ENCODE measurements at regions not wholly inside any gene's neighbourhood (a gene's known extent, or its start where the extent isn't known, plus 50 kb on each side); places are given as distances from the start of the nearest gene placed in this dataset.
"Not testable (repeated sequence)": the region's sequence is repeated elsewhere in the genome, so short reads cannot be mapped to it uniquely, and the experiment has no call there.

- TF ChIP-seq, protein P1, sequence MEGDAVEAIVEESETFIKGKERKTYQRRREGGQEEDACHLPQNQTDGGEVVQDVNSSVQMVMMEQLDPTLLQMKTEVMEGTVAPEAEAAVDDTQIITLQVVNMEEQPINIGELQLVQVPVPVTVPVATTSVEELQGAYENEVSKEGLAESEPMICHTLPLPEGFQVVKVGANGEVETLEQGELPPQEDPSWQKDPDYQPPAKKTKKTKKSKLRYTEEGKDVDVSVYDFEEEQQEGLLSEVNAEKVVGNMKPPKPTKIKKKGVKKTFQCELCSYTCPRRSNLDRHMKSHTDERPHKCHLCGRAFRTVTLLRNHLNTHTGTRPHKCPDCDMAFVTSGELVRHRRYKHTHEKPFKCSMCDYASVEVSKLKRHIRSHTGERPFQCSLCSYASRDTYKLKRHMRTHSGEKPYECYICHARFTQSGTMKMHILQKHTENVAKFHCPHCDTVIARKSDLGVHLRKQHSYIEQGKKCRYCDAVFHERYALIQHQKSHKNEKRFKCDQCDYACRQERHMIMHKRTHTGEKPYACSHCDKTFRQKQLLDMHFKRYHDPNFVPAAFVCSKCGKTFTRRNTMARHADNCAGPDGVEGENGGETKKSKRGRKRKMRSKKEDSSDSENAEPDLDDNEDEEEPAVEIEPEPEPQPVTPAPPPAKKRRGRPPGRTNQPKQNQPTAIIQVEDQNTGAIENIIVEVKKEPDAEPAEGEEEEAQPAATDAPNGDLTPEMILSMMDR (IDR thresholded peaks at IDR 0.05; ENCODE audit: low read depth, low read length): not testable (repeated sequence)
- TF ChIP-seq MAX (IDR thresholded peaks at IDR 0.05; ENCODE audit: low read depth, low read length); POLR2A (IDR thresholded peaks at IDR 0.05; ENCODE audit: extremely low read depth, insufficient read length); MYC (IDR thresholded peaks at IDR 0.05; ENCODE audit: low read depth, low read length): not testable (repeated sequence)
These were observed 112.3 kb downstream of the CAAP1 start for GRCh38 chr9:26780307-26780706.
